Suppressor macrophage treated with lipopolysaccharide for 1 hour (primary cell): ENCODE measurements at regions not wholly inside any gene's neighbourhood (a gene's known extent, or its start where the extent isn't known, plus 50 kb on each side); places are given as distances from the start of the nearest gene placed in this dataset.
"Not testable (repeated sequence)": the region's sequence is repeated elsewhere in the genome, so short reads cannot be mapped to it uniquely, and the experiment has no call there.

Experiments used
- DNase-seq, 3 donors: peaks; one replicate each; pipeline ENCODE4 v3.0.0-alpha.2; 2020 to 2022

- no peak for DNase-seq
Measured at GRCh38 chr14:27270716-27271115, 672.9 kb upstream of the NOVA1 start.

- no peak for DNase-seq
Measured at GRCh38 chr14:27278341-27278740, 680.5 kb upstream of the NOVA1 start.

GRCh38 chr14:27305441-27305945 lies 707.7 kb upstream of the NOVA1 start:
- no peak for DNase-seq

GRCh38 chr14:27312730-27313129 lies 714.9 kb upstream of the NOVA1 start:
- not testable (repeated sequence) for DNase-seq

GRCh38 chr14:27314231-27314630 lies 716.4 kb upstream of the NOVA1 start:
- DNase-seq: no peak

GRCh38 chr14:27315477-27315876 lies 717.6 kb upstream of the NOVA1 start:
- no peak for DNase-seq

- DNase-seq: no peak
Measured at GRCh38 chr14:27315947-27316346, 718.1 kb upstream of the NOVA1 start.

- DNase-seq: no peak
Measured at GRCh38 chr14:27318774-27319420, 721.1 kb upstream of the NOVA1 start.

- DNase-seq: no peak
Measured at GRCh38 chr14:27320261-27320660, 722.4 kb upstream of the NOVA1 start.

- no peak for DNase-seq
Measured at GRCh38 chr14:27327095-27327494, 729.3 kb upstream of the NOVA1 start.

- DNase-seq: no peak
Measured at GRCh38 chr14:27338012-27338411, 740.2 kb upstream of the NOVA1 start.

- not testable (repeated sequence) for DNase-seq
Measured at GRCh38 chr14:27363036-27363435, 765.2 kb upstream of the NOVA1 start.

- DNase-seq: no peak
Measured at GRCh38 chr14:27366596-27366995, 768.8 kb upstream of the NOVA1 start.

GRCh38 chr14:27367345-27367744 lies 769.5 kb upstream of the NOVA1 start:
- no peak for DNase-seq

GRCh38 chr14:27370074-27370473 lies 772.2 kb upstream of the NOVA1 start:
- DNase-seq: no peak

GRCh38 chr14:27370775-27371174 lies 772.9 kb upstream of the NOVA1 start:
- DNase-seq: no peak

- no peak for DNase-seq
Measured at GRCh38 chr14:27371209-27371608, 773.4 kb upstream of the NOVA1 start.

GRCh38 chr14:27371868-27372267 lies 774.0 kb upstream of the NOVA1 start:
- DNase-seq: no peak

- DNase-seq: no peak
Measured at GRCh38 chr14:27372771-27373170, 774.9 kb upstream of the NOVA1 start.

GRCh38 chr14:27384124-27384523 lies 786.3 kb upstream of the NOVA1 start:
- no peak for DNase-seq

GRCh38 chr14:27386391-27386790 lies 788.6 kb upstream of the NOVA1 start:
- DNase-seq: no peak

GRCh38 chr14:27387463-27387862 lies 789.6 kb upstream of the NOVA1 start:
- no peak for DNase-seq

GRCh38 chr14:27389402-27389801 lies 791.6 kb upstream of the NOVA1 start:
- no peak for DNase-seq

GRCh38 chr14:27390155-27390554 lies 792.3 kb upstream of the NOVA1 start:
- no peak for DNase-seq

GRCh38 chr14:27391331-27391730 lies 793.5 kb upstream of the NOVA1 start:
- no peak for DNase-seq
